GM19238 (cell line): ENCODE measurements at regions not wholly inside any gene's neighbourhood (a gene's known extent, or its start where the extent isn't known, plus 50 kb on each side); places are given as distances from the start of the nearest gene placed in this dataset.

Experiments
- DNase-seq: peaks from one replicate; pipeline ENCODE4 v3.0.0; 2011; ENCODE audit warnings: low spot score; ENCODE audit not compliant: insufficient read length

- no peak for DNase-seq
Observed at GRCh38 chr18:78327643-78328042, 652.0 kb upstream of the SALL3 start.

- DNase-seq: no peak
Observed at GRCh38 chr18:78330766-78331165, 648.9 kb upstream of the SALL3 start.

DNA sequence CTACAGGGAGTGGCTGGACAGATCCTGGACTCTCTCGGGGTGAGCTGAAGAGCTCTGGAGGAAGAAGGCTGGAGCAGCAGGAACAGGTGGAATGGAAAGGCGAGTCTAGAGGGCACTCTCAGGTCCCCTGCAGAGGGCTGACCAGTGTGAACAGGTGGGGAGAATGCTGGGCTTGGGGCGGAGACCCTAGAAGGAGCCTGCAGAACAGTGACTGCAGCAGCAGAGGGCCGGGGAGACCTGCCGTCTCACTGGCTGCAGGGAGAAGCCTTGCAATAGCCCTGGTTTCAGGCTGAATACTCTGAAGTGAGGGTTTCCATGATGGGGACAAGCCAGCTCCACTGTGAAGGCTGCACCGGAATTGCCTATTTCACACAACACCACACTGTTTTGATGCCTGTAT, 626.7 kb upstream of the SALL3 start:
- DNase-seq: no peak

DNA sequence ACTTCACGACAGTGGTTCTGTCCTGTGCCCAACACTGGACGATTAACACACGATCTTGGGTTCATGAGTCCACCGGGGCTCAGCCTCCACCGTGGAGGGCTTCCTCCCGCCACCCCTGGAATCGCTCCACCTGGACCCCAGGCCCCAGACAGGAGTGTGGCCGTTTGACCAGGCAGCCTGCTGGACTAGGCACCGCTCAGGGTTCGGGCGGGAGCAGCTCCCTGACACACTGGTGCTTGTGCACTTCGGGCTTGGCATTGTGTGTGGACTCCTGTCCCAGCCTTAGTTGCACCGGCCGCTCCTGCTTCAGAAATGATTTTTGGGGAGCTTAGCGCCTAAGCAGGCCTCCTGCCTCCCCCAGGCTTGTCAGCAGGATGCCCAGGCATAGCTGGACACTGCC, 617.4 kb upstream of the SALL3 start:
- no peak for DNase-seq

- DNase-seq: no peak
Observed at GRCh38 chr18:78363556-78364387, 615.8 kb upstream of the SALL3 start.

DNA sequence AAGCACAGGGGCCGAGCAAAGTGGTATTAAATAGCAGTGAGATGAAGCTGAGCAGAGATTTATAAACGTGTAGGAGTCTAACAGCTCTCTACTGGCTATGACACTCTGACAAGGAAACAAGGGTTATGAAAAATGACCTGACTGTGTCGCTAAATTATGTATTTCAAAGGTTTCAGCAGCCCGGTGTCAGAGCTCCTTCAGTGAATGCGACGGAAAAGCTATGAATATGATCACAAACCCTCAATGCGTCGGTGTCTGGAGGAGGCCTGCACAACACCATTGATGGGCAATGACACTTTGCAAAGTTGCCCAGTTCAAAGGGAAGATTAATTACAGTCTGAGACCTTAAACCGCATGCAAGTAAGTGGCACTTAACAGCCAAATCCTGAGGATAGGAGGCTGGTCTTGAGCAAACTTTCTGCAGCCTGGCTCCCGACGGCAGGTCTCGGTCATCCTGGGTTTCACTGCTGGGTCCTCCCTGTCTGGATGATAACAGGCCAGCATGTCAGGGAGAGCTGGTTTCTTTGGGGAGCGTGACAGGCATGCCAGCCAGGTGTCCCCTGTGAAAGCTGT, 615.1 kb upstream of the SALL3 start:
- no peak for DNase-seq

- DNase-seq: no peak
Observed at GRCh38 chr18:78367996-78368395, 611.6 kb upstream of the SALL3 start.

- DNase-seq: no peak
Observed at GRCh38 chr18:78368726-78369125, 610.9 kb upstream of the SALL3 start.

DNA sequence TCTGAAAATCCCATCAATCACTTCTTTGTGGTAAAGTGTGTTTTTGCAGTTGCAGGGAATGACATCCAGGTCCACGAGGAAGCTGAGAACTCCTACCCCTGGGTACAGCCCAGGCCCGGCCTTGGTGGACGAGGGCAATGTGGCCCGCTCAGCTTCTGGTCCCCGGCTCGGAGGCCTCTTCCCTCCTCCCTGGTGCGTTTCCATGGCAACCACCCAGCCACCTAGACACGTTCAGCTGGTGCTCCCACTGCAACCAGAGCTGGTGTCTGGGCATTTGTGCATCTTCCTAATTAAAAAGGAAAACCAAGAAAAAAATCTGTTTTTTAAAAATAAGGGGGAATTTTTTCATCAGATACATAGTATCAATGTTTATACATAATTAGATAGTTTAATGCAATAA, 603.6 kb upstream of the SALL3 start:
- DNase-seq: no peak

DNA sequence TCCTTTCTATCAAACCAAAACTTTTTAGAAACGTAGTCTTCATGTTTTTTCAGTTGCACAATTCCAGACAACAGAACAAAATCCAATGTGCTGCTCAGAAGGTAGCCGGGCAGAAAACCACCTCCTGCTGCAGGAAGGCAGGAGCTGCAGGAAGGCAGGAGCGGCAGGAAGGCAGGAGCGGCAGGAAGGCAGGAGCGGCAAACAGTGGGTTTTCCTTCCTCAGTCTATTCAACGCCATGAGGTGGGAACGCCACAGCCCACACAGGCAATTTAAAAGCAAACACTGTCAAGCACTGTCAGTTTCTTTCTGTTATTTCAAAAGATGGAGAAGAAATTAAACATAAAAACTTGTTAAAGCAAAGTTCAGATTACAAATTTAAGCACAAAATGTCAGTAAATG, 601.2 kb upstream of the SALL3 start:
- no peak for DNase-seq

DNA sequence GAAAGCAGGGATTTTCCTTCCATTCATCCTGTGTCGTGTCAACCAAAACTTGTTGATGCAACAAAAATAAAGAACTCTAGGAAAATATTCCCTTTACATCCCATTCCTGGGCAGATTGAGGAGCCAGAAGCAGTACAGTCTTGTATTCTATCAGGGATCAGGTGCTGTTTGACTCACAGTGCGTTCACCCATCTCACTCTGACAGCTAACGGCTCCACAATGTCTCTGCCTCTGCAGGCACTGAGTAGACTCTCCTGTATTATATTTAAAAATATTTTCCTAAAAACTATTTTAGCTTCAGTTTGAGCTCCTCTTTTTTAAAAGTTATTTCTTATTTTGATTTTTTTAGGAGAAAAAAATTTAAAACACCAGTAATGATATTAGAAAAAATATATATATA, 600.6 kb upstream of the SALL3 start:
- no peak for DNase-seq

GRCh38 chr18:78390348-78390951, 589.2 kb upstream of the SALL3 start:
- DNase-seq: no peak

DNA sequence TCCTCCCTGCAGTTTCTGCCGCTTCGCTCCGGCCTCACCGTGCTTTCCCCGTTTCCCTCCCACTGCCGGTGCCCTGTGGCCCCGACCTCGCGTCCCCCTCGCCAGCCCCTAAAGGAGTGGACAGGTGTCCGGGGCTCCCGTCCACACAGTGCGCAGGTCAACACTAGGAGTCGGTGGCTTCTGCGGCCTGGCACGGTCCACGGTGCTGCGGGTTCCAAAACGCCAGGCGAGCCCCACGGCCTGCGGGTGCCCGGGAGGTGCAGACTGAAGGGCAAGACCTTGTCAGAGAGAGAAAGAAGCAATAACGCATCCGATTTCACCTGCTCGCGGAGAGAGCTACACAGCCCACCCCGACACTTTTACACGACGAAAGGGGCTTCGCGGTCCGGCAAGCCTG, 588.7 kb upstream of the SALL3 start:
- no peak for DNase-seq

- DNase-seq: no peak
Observed at GRCh38 chr18:78393086-78393862, 586.3 kb upstream of the SALL3 start.

- no peak for DNase-seq
Observed at GRCh38 chr18:78396077-78396476, 583.5 kb upstream of the SALL3 start.

DNA sequence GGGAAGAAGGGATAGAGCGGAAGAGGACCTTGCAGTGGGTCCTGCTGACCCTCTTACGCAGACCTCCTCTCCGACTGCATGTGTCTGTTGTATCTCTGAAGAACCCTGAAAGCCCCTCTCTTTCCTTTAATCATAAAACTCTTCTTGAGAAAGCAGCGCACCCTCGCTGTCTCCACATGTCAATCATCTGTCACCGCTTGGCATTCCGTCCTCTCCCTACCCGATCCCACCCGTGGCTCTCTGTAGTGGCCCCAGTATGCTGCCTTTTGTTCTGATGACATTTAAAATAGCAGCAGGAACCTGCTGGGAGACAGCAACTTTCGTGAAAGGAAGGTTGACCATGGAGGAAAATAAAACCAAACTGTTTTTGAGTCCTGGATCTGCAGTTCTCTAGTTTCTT, 582.9 kb upstream of the SALL3 start:
- DNase-seq: no peak

DNA sequence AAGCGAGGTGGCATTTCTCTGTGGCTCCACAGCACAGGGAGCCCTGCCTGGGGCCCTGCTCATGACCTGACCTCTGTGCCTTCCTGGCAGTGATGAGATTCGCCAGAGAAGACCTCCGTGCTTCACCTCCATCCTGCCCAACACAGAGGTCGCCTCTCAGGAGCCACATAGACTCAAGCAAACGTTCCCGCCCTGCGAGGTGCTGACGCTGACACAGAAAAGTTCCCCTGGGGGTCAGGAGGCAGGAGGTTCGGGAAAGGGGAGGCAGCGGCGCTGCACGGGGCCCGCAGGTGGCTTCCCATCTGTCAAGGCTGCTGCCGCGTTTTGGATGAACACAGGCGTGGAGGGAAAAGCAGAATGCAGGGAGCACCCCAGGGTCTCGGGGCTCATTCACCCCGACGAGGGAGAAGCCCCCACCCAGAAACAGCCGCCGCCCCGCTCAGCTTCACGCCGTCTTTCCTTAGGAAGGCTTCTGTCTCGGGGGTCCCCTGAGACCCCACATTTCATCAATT, 579.6 kb upstream of the SALL3 start:
- no peak for DNase-seq

DNA sequence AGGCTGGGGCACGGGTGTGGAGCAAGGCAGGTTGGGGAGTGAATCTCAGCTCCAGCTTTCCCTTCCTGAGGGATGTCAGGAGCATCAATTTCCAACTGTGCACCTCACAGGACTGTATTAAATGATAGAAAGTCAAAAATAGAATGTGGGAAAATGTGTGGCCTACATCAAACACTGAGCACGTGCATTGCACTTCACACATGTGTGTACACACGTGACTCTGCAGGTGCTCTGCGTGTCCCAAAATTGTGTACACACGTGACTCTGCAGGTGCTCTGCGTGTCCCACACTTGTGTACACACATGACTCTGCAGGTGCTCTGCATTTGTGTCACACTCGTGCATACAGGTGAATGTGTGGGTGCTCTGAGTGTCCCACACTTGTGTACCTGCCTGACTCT, 577.2 kb upstream of the SALL3 start:
- no peak for DNase-seq

- DNase-seq: no peak
Observed at GRCh38 chr18:78402966-78403365, 576.7 kb upstream of the SALL3 start.

DNA sequence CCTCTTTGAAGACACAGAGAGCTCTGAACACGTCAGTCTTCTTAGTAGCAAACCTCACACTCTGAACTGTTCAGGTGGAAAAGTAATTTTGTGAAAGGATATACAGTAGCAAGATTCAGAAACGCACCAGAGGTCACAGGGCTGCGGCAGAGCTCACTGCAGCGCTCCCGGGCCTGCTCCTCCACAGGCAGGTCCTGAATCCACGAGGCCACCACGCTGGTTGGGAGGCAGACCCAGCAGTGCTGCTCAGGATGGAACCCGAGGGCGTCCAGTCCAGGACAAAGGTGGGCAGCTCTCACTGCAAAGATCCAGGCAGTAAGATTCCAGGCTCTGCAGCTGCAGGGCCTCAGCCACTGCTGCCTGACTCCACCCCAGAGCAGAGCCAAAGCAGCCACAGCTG, 576.2 kb upstream of the SALL3 start:
- no peak for DNase-seq

DNA sequence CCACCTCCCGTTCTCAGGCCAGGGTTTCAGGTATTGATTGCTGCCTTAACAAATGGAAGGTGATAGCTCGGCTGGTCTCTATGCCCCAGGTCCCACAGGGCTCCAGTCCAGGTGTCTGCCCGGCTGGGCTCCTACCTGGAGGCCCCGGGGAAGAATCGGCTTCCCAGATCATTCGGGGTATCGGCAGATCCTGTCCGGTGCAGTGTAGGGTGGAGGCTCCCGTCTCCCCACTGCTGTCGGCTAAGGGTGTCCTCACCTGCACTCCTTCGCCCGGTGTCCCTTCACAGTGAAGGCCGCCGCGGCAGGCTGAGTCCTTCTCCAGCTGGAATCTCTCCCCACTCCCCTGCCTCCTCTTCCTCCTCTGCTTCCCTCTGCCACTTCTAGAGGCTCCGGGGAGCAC, 573.9 kb upstream of the SALL3 start:
- DNase-seq: no peak
